GM13976 (cell line): ENCODE measurements at regions not wholly inside any gene's neighbourhood (a gene's known extent, or its start where the extent isn't known, plus 50 kb on each side); places are given as distances from the start of the nearest gene placed in this dataset.

Source experiments
- DNase-seq: peaks from one replicate; pipeline ENCODE4 v3.0.0; 2012; ENCODE audit warnings: low spot score
- CTCF ChIP-seq: IDR thresholded peaks from 2 replicates; pipeline ENCODE4 v1.5.1; 2012; ENCODE audit warnings: borderline replicate concordance, mild to moderate bottlenecking; ENCODE audit not compliant: insufficient read depth; ENCODE audit errors: extremely low read depth, missing control alignments, control extremely low read depth
- in situ Hi-C: fragments of 300-500 bp; cut with MboI; formaldehyde crosslinking; loops from one replicate; pipeline ENCODE4 v1.12.0; 2022; ENCODE audit warnings: low sequenced_read_pairs, mixed read lengths, inconsistent platforms; ENCODE audit not compliant: unreplicated experiment

- TF ChIP-seq CTCF: no peak
- DNase-seq: no peak
- in situ Hi-C loops: no loop called here
These were observed 96.6 kb upstream of the MDFIC2 start for GRCh38 chr3:70409018-70409417.

- no peak for TF ChIP-seq CTCF
- no peak for DNase-seq
- in situ Hi-C loops: no loop called here
These were observed 87.8 kb upstream of the MDFIC2 start for GRCh38 chr3:70400194-70400593.

- in situ Hi-C loops: no loop called here
- DNase-seq: no peak
- no peak for TF ChIP-seq CTCF
These were observed 81.6 kb upstream of the MDFIC2 start for GRCh38 chr3:70393881-70394612.

DNA sequence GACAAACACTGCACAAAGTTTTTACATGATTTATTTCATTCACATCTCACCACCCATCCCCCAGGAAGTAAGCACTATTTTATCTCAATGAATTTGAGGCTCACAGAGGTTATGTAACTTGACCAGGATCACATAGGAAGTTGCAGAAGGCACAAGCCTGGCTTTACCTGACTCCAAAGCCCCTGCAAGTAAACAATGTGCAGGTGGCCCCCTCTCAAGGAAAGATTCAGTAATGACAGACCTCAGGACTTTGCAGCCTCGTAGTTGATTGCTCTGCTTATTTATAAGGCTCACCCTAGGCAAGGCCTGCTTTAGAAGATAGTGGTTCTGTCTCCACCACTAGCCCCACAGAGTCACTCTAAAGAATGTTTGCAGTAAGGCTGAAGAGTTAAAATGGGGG is 79.8 kb upstream of the MDFIC2 start:
- in situ Hi-C loops: no loop called here
- TF ChIP-seq CTCF: no peak
- no peak for DNase-seq

GRCh38 chr3:70387889-70388288 is 75.5 kb upstream of the MDFIC2 start:
- no peak for TF ChIP-seq CTCF
- DNase-seq: no peak
- in situ Hi-C loops: no loop called here

DNA sequence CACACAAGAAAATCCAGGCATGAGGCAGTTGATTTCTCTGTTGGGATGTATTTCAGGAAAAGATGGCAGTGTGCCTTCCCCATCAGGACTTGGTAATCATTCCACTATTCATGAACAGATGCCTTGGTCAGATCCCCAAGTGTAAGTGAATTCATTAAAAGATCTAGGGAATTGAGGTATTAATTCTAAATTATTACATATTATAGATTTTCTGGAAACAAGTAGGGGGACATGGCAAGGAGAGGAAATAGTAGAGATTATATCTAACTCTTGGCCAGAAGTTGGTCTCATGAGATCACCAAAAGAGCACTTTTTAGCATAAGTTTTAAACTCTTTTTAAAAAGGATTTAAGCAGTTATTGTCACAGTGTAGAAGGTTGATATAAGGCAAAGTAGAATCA is 74.4 kb upstream of the MDFIC2 start:
- no peak for TF ChIP-seq CTCF
- DNase-seq: no peak
- in situ Hi-C loops: no loop called here
